Vagina (tissue), 2 donors: ENCODE measurements at regions not wholly inside any gene's neighbourhood (a gene's known extent, or its start where the extent isn't known, plus 50 kb on each side); places are given as distances from the start of the nearest gene placed in this dataset.

ENCODE experiments used
- CTCF ChIP-seq, 3 experiments: fragments of 450-650 bp in 2 of 3; fragments of 200-600 bp in 1 of 3; sonication (generic) in 1 of 3; IDR thresholded peaks; one replicate each; pipeline ENCODE4 v1.5.1; 2017 to 2019; ENCODE audit warnings: antibody characterized with exemption in 3 of 3, mild to moderate bottlenecking in 2 of 3, moderate library complexity in 2 of 3
- POLR2A ChIP-seq, 2 donors: fragments of 450-650 bp; IDR thresholded peaks; one replicate each; pipeline ENCODE4 v1.6.1; 2017; ENCODE audit warnings: antibody characterized with exemption in 2 of 2, mild to moderate bottlenecking in 2 of 2, moderate library complexity in 2 of 2
- POLR2AphosphoS5 ChIP-seq, 2 donors: sonication (generic); formaldehyde crosslinking; IDR thresholded peaks; one replicate each; pipeline ENCODE4 v1.9.0; 2017; ENCODE audit warnings: antibody characterized with exemption in 2 of 2, mild to moderate bottlenecking in 2 of 2, low read depth in 1 of 2; ENCODE audit not compliant: insufficient read depth in 1 of 2

- TF ChIP-seq POLR2AphosphoS5 (IDR thresholded peaks at IDR 0.05; ENCODE audit: insufficient read depth in 1 of 2, low read depth in 1 of 2) (no peak), CTCF (IDR thresholded peaks at IDR 0.05) (no peak), POLR2A (IDR thresholded peaks at IDR 0.05) (no peak)
These were observed 465.0 kb downstream of the FAM181B start for GRCh38 chr11:82268627-82269026.
